PC-9 (cell line): ENCODE measurements at regions not wholly inside any gene's neighbourhood (a gene's known extent, or its start where the extent isn't known, plus 50 kb on each side); places are given as distances from the start of the nearest gene placed in this dataset.

ENCODE experiments used
- CTCF ChIP-seq: fragments of 200-600 bp; sonication (generic); conservative IDR thresholded peaks from 2 replicates; pipeline ENCODE4 v1.6.1; 2017; ENCODE audit warnings: mixed run types, antibody characterized with exemption, mild to moderate bottlenecking, moderate library complexity
- EZH2 ChIP-seq: fragments of 200-600 bp; sonication (generic); IDR thresholded peaks from 2 replicates; pipeline ENCODE4 v1.8.0; 2017; ENCODE audit warnings: antibody characterized with exemption, low read depth

DNA sequence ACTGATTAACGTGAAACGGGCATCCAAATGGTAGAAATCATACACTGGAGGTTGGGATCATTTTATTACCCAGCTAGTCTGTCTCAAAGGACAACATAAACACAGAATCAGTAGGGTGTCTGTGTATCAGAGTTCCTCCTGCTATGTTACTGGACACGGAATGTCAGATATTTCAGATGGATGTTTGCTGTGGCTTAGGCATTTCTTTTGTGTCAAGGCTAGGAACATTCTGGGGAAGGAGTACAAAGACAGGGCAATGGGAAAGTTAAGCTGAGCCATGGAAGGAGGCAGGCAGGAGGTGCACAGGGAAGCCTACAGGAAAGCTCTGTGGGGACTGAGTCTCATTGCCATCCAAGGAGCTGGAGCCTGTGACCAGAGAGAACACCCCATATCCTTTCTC is 254.6 kb downstream of the C12orf75 start:
- TF ChIP-seq CTCF (no peak), EZH2 (no peak)
